PFSK-1 (cell line): ENCODE measurements at regions not wholly inside any gene's neighbourhood (a gene's known extent, or its start where the extent isn't known, plus 50 kb on each side); places are given as distances from the start of the nearest gene placed in this dataset.

Experiments
- FOXP2 ChIP-seq: optimal IDR thresholded peaks from 2 replicates; pipeline ENCODE3; 2011; ENCODE audit warnings: borderline replicate concordance, control low read depth, inconsistent platforms; ENCODE audit not compliant: insufficient read depth; ENCODE audit errors: extremely low read length, extremely low read depth
- POLR2AphosphoS5 ChIP-seq: IDR thresholded peaks from 2 replicates; pipeline ENCODE4 v1.6.1; 2012; ENCODE audit warnings: low read depth, mild to moderate bottlenecking, control low read depth, low read length, moderate library complexity
- TAF1 ChIP-seq: IDR thresholded peaks from 2 replicates; pipeline ENCODE4 v1.6.1; 2012; ENCODE audit warnings: low read length, control low read depth, borderline replicate concordance; ENCODE audit not compliant: insufficient read depth

GRCh38 chr5:110258460-110259216 is 467.8 kb downstream of the TMEM232 start:
- no peak for TF ChIP-seq POLR2AphosphoS5
- no peak for TF ChIP-seq TAF1
- TF ChIP-seq FOXP2 = no peak
